Dedifferentiated amniotic fluid mesenchymal stem cell (primary cell): ENCODE measurements at regions not wholly inside any gene's neighbourhood (a gene's known extent, or its start where the extent isn't known, plus 50 kb on each side); places are given as distances from the start of the nearest gene placed in this dataset.
A peak's percentile ranks its signal among the peaks of the same experiment; 100 is the strongest.
"Not testable (repeated sequence)": the region's sequence is repeated elsewhere in the genome, so short reads cannot be mapped to it uniquely, and the experiment has no call there.

Experiments
- DNase-seq: peaks from one replicate; pipeline ENCODE4 v3.0.0-alpha.2; 2016; ENCODE audit errors: extremely low spot score

- no peak for DNase-seq
Measured at GRCh38 chr7:119994928-119995327, 278.0 kb upstream of the KCND2 start.

DNA sequence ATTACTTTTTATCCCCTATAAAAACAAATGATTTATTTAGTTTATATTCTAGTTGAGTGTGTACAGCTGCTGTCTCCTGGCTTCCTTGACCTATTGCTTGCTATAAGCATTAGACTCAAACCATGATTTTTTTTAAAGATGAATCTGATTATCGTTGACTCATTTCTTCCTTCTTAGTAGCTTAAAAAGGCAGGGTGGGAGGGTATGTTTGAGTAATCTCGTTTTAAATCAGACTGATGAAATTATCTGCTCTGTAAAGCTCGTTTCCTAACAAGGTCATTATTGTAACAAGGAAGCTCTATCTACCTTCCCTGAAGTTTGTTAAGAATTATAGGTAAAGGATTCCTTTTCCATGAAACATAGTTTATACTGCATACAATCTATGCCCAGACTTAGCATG, 276.3 kb upstream of the KCND2 start:
- no peak for DNase-seq

DNA sequence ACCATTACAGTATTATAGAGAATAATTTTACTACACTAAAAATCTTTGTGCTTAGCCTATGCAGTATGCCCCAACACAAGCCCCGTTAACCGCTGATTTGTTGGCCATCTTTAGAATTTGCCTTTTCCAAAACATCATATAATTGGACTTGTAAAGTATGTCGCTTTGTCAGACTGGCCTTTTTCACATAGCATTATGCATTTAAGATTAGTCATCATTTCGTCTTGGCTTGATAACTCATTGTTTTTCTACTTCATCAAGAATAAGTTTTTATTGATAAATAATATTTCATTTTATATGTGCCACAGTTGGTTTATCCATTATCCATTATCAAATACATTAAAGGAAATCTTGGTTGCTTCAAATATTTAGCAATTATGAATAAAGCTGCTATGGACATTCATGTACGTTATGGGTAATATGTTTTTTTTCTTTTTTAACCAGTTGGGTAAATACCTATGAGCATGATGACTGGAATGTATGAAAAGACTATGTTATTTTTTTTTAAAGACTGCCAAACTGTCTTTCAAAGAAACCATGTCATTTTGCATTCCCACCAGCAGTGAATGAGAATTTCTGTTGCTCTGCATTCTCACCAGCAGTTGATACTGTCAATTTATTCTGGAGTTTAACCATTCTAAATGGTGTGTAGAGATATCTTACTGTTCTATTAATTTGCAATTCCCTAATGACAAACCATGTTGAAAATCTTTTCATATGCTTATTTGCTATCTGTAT, 273.1 kb upstream of the KCND2 start:
- no peak for DNase-seq

- DNase-seq, result no peak
Measured at GRCh38 chr7:120005720-120006119, 267.3 kb upstream of the KCND2 start.

DNA sequence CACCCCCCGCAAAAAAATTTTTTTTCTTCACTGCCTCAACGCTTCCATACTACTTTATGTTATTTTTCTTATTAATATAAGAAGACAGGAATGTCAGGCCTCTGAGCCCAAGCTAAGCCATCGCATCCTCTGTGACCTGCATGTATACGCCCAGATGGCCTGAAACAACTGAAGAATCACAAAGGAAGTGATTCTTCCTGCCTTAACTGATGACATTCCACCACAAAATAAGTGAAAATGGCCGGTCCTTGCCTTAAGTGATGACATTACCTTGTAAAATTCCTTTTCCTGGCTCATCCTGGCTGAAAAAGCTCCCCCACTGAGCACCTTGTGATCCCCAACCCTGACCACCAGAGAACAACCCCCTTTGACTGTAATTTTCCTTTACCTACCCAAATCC, 258.7 kb upstream of the KCND2 start:
- not testable (repeated sequence) for DNase-seq

DNA sequence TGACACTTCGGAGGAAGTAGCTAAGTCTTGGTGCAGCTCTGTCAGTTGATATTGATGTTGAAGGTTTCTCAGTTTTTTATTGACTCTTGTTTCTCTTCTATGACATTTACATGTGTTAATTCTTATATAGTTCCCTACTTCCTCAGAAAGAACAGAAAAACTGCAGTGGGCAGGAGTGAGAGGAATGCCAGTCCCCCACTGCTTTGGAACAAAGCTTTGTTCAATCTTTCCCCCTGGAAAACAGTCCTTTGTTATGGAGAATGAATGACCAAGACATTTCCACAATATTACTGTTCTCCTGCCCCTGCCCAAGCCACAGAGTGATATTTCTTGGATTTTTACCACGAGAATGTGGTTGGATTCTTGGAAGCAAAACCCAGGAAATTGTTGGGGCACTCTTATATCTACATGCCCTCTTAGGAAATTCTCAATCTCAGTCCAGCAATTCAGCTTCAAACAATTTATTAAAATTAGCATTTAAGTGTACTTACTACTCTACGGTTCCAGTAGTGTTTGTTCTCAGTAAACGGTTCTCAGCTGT, 258.0 kb upstream of the KCND2 start:
- no peak for DNase-seq

- DNase-seq, result peak; percentile 52
Measured at GRCh38 chr7:120021085-120021484, 251.9 kb upstream of the KCND2 start.

DNA sequence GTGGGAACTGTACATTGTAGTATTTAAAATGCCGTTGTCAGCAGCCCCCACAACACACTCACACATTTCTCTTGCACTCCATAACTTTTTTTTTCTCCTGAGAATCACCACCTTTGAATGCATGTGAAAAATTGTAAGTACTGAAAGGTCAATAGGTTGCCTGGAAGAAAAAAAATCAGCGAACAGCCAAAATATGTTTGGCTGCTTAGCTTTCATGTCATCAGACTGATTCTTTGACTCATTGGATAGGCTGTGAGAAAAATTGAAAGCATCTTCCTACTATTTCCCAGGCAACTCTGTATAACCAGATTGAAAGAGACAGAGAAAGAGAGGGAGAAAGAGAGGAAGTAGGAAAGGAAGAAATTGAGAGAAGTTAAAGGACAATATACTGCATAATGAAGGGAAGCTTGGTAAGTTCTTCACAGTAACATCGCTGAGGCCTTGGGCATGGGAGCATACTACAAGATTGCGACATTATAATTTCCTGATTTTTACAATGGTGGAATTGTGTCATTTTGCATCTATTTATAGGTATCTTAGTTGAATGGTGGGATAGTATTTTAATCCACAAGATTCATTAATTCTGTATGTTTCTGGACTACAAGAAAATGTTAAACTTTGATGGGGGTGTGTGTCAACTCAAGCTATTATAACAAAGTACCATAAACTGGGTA, 249.3 kb upstream of the KCND2 start:
- no peak for DNase-seq

- peak; percentile 34 for DNase-seq
Measured at GRCh38 chr7:120028636-120029035, 244.3 kb upstream of the KCND2 start.

GRCh38 chr7:120030876-120031275, 242.1 kb upstream of the KCND2 start:
- no peak for DNase-seq

GRCh38 chr7:120033114-120033513, 239.9 kb upstream of the KCND2 start:
- DNase-seq, result no peak

GRCh38 chr7:120039138-120039537, 233.8 kb upstream of the KCND2 start:
- DNase-seq, result no peak

DNA sequence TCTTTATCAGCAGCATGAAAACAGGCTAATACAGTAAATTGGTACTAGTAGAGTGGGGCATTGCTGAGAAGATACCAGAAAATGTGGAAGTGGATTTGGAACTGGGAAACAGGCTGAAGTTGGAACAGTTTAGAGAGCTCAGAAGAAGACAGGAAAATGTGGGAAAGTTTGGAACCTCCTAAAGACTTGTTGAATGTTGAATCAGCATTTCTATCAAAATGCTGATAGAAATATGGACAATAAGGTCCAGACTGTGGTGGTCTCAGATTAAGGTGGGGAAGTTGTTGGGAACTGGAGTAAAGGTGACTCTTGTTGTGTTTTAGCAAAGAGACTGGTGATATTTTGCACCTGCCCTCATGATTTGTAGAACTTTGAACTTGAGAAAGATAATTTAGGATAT, 231.2 kb upstream of the KCND2 start:
- no peak for DNase-seq

- no peak for DNase-seq
Measured at GRCh38 chr7:120043250-120043649, 229.7 kb upstream of the KCND2 start.

- DNase-seq, result peak; percentile 66
Measured at GRCh38 chr7:120052884-120053382, 220.0 kb upstream of the KCND2 start.

- DNase-seq, result no peak
Measured at GRCh38 chr7:120053390-120053961, 219.5 kb upstream of the KCND2 start.

DNA sequence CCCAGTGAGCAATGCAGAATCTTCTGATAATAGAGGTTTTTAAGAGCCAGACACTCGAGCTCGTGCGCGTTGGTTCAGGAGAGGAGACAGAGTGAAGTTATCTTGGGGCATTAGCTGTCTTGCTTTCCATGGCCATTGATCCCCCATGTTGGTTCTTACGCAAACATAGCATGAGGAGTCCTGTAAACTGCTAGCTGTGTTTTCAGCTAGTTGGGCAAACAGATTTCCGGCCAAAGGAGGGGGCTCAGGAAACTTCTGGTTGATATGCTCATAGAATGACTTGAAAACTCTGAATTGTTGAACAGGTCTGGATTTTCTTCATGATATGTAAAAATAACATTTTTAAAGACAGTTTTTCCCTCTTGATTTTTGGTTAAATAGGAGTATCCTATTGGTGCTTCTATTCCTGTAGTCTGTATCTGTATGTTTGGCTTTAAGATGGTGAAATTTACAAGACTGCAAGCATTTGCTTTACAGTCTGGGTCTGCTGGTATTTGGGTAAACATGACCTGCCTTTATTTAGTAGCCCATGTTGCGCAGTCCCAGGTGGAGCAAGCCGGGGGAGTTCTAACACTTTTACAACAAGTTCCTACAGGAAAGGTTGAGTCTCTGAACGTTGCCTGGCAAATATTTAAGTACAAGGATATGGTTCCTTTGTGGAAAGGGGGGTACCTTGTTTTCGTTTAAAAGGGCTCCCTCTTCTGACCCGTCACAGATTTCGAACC, 218.4 kb upstream of the KCND2 start:
- no peak for DNase-seq

- DNase-seq, result no peak
Measured at GRCh38 chr7:120055300-120055699, 217.7 kb upstream of the KCND2 start.

GRCh38 chr7:120056227-120056626, 216.7 kb upstream of the KCND2 start:
- no peak for DNase-seq

DNA sequence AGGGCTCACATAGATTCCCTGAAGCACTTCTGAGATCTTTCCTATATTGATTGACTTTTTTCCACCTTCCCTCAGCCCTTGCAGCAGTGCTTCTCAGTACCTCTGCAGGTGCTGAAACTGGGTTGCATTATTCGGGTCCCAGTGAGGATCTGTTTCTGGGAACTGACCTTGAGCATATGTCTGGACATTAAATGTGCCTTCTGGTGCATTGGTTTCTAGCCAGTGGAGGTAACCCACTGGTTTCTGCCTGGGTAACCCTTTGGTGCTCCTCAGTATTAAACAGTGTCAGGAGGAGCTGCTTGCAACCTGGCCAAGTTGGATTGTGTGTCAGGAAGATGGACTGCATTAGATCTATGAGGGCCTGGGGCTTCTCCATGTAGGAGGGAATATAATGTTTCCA, 213.3 kb upstream of the KCND2 start:
- DNase-seq, result no peak

GRCh38 chr7:120060281-120060680, 212.7 kb upstream of the KCND2 start:
- no peak for DNase-seq

DNA sequence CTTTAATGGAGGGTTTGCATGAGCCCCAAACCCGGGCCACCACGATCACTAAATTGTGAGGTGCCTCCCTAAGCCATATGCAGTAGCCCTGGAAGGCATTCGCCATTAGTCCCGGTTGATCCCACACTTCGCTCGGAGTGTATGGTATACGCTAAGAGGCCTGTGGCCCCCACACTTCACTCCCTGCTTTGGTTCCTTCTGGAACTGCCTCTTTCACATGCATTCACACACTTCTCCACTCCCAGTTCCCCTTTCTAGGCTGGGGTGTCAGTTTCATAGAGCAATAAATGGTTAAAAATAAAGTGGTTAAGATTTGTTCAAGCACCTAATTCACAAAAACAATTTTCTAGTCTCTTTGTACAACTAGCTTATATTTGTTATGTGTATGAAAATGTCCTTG, 212.1 kb upstream of the KCND2 start:
- DNase-seq, result no peak
